ENCODE measurements at regions not wholly inside any gene's neighbourhood (a gene's known extent, or its start where the extent isn't known, plus 50 kb on each side); places are given as distances from the start of the nearest gene placed in this dataset.

- no peak for DNase-seq (ENCODE audit: low read depth)
Observed at GRCh38 chr22:48434868-48435250, 1392.8 kb downstream of the BRD1 start.

GRCh38 chr22:48434156-48434867 is 1393.4 kb downstream of the BRD1 start:
- no peak for DNase-seq (ENCODE audit: low read depth)

DNA sequence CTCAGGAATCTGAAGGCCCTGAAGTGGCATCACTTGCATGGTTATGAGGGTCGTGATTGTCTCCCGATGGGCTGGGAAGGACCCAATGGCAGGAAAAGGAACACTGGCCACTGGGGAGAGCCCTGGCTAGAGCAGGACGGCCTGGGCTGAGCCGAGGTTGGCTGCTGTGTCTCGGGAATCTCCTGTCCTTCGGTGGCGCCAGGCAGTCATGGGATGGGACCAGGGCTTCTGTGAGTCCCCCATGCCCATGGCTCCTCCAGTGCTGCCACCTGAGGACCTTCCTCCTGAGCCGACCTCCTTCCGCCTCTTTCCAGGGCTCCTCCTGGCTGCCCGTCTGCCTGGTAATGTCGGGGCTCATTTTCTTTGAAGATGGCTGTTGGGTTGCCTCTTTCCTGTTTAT is 1394.0 kb downstream of the BRD1 start:
- DNase-seq (ENCODE audit: low read depth) = no peak

- DNase-seq (ENCODE audit: low read depth) = no peak
Observed at GRCh38 chr22:48432781-48433518, 1394.7 kb downstream of the BRD1 start.

- DNase-seq (ENCODE audit: low read depth) = no peak
Observed at GRCh38 chr22:48431536-48432315, 1395.9 kb downstream of the BRD1 start.

GRCh38 chr22:48431014-48431413 is 1396.7 kb downstream of the BRD1 start:
- DNase-seq (ENCODE audit: low read depth) = no peak

DNA sequence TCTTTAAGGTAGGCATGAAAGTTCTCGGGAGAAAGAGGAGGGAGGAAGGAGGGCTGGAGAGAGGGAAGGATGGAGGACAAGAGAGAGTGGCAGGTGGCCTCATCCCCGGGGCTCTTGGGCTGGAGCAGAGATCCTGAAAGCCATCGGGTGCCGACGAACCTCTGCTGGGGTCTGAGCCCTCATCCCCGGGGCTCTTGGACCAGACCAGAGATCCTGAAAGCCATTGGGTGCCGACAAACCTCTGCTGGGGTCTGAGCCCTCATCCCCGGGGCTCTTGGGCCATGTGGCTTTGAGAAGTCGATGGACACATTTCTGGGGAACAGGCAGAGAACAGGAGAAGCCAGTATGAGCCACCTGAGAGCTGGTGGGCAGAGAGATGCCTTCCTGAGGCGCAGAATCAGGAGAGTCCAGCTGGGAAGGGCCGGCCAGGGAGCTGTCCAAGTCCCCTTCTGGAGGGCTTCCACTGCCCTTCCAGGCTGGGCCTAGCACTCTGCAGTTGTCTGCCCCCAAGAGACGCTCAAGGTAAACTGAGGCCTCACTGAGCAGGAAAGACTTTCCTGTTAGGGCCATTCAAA is 1398.1 kb downstream of the BRD1 start:
- no peak for DNase-seq (ENCODE audit: low read depth)

DNA sequence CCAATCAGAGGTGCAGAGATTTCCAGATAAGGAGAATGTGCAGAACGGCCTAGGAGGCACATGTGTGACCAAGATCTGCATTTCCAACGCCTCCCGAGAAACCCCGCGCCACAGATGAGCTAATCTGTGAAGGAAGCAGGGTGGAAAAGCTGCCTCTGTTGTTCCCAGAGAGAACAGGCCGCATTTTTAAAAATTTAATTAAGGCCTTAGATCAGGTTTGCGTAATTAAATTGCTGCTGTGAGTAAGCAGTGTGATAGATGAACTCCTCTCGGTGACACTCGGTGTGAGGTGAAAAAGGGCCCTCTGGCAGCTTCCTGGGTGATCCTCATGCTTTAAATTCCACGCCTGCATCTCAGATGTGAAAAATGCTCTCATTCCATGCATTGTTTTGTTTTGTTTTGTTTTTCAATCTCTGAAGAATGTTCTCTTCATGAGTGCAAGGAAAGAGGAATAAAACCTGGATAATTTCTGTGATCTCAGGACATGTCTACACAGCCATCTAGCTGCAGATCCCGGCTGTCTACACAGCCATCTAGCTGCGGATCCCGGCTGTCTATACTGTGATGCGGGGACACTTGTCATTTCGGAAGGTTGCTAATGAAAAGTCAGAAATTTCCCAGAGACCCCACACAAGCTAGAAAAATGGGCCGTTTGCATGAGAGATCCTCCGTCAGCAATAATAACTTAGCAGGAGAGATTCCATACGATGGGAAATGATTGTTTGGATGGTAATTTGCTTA is 1398.9 kb downstream of the BRD1 start:
- DNase-seq (ENCODE audit: low read depth) = no peak

GRCh38 chr22:48427731-48428211 is 1399.9 kb downstream of the BRD1 start:
- no peak for DNase-seq (ENCODE audit: low read depth)

GRCh38 chr22:48426466-48427380 is 1401.0 kb downstream of the BRD1 start:
- no peak for DNase-seq (ENCODE audit: low read depth)

- DNase-seq (ENCODE audit: low read depth) = no peak
Observed at GRCh38 chr22:48425641-48426040, 1402.0 kb downstream of the BRD1 start.

GRCh38 chr22:48425091-48425506 is 1402.6 kb downstream of the BRD1 start:
- DNase-seq (ENCODE audit: low read depth) = no peak

GRCh38 chr22:48424661-48425060 is 1403.0 kb downstream of the BRD1 start:
- DNase-seq (ENCODE audit: low read depth) = no peak

- DNase-seq (ENCODE audit: low read depth) = no peak
Observed at GRCh38 chr22:48424201-48424627, 1403.5 kb downstream of the BRD1 start.

- DNase-seq (ENCODE audit: low read depth) = no peak
Observed at GRCh38 chr22:48423481-48423911, 1404.2 kb downstream of the BRD1 start.

DNA sequence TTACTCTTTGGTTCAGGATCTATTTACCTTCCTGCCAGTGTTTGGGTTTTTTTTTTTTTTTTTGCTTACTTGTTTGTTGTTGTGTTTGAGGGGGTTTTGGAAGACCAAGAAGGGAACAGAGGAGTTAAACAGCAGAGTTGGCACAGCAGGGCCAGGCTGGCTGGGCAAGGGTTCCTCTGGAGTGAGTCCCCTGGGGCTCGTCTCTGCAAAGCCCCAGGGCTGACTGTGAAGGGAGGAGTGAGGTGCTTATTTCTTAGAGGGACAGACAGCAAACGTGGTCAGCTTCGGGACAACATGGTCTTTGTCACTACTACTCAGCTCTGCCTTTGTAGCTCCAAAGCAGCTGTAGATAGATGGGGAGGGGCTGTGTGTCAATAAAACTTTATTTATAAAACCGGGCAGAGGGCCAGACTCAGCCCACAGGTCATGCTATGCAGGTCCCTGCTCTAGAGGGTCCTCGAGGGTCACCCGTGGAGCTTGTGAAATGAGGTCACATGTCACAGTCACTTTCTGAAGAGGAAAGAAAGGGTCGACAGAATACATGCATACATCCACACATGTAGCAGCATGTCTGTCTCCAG is 1404.7 kb downstream of the BRD1 start:
- DNase-seq (ENCODE audit: low read depth) = no peak

DNA sequence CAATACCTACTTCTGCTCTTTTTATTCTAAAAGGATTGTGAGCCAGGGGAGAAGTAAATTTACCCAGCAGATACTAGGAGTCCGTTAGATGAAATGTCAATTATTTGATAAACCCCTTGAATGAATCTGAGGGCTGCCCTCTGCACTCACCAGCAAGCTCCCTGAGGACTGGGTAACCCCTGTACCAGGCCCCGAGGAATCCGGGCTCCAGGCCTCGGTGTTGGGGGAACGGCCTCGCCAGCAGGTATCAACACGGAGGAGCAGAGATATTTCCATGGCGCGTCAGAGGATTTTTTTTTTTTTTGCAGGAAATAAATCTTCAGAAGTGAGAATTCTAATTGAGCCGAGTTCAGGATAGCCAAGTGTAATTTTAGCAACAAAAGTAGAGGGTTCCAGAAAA is 1408.8 kb downstream of the BRD1 start:
- DNase-seq (ENCODE audit: low read depth) = no peak

DNA sequence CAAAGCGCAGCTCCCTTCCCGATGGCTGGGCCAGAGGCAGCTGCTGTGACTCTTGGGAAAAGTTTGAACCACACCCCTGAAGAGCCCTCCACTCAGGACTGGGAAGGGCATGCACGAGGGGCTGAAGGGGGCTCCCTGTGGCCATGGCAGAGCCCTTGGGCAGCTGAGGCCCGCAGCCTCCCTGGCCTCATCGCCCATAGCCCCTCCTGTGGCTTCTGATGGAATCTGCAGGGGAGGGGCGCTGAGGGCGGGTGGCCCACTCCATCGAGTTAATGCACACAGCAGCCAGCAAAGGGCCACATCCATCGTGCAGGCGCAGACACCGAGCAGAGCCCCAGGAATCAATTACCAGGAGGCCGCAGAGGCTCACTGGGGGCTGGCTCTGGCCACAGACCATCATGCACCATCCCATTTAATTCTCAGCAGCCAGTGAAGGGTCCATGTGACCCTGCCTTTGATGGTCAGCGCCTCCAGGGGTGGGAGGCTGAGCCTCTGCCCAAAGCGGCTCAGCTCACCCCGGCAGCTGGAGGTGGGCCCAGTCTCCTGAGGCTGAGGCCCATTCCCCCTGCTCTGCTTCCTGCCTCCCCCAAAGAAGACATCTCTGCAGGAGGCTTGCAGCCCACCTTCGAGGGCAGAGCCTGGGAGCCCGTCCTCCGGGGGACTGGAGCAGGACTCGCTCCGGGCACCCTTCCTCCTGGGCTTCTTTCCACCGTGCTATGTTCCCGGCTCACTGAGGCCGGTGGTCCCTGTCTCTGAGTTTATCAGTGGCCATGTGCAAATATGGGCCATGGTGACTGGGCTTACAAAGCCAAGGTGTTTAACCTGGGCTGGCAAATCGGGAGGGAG is 1410.2 kb downstream of the BRD1 start:
- no peak for DNase-seq (ENCODE audit: low read depth)
